GM23248 (cell line): ENCODE measurements at regions not wholly inside any gene's neighbourhood (a gene's known extent, or its start where the extent isn't known, plus 50 kb on each side); places are given as distances from the start of the nearest gene placed in this dataset.

Source experiments
- EZH2 ChIP-seq: fragments of 200-600 bp; sonication (generic); IDR thresholded peaks from 2 replicates; pipeline ENCODE4 v1.6.1; 2018; ENCODE audit warnings: antibody characterized with exemption, mild to moderate bottlenecking; ENCODE audit not compliant: insufficient read depth, poor library complexity, severe bottlenecking
- EZH2phosphoT487 ChIP-seq: fragments of 200-600 bp; sonication (generic); IDR thresholded peaks from 2 replicates; pipeline ENCODE4 v1.6.1; 2018; ENCODE audit warnings: antibody characterized with exemption, moderate library complexity, mild to moderate bottlenecking, low read depth; ENCODE audit not compliant: insufficient read depth

- TF ChIP-seq EZH2 (no peak), EZH2phosphoT487 (no peak)
Observed at GRCh38 chr16:80324371-80324770, 216.4 kb upstream of the DYNLRB2 start.
